GM12878 (cell line): ENCODE measurements at regions not wholly inside any gene's neighbourhood (a gene's known extent, or its start where the extent isn't known, plus 50 kb on each side); places are given as distances from the start of the nearest gene placed in this dataset.

Source experiments
- ATAC-seq: fragments of 200-7000 bp; cut with Tn5 transposase; 3 replicates; pipeline ENCODE4 v1.9.1; 2020; ENCODE audit warnings: mild to moderate bottlenecking, moderate library complexity
- BruUV-seq: library from RNA; stranded (reverse); fragments of 400-500 nt; replicated peaks from 2 replicates; lab custom pipeline; 2021; lab: Mats Ljungman, UMichigan
- CTCF ChIA-PET: fragments of 300-600 bp; sonication (Branson Sonifier 250); formaldehyde crosslinking; extraction: SDS; loops from one replicate; lab custom pipeline; 2021; ENCODE audit warnings: inconsistent platforms; lab: Yijun Ruan, JAX
- POLR2A ChIA-PET: fragments of 350-600 bp; formaldehyde crosslinking; extraction: SDS; loops from one replicate; lab custom pipeline; 2021; ENCODE audit warnings: inconsistent platforms; lab: Charles Lee
- RAD21 ChIA-PET: fragments of 300-600 bp; sonication (Branson Sonifier 250); formaldehyde crosslinking; loops from one replicate; lab custom pipeline; 2023; ENCODE audit warnings: antibody characterized with exemption; ENCODE audit not compliant: unreplicated experiment; lab: Charles Lee
- SMC1A ChIA-PET: fragments of 300-600 bp; sonication (Branson Sonifier 250); formaldehyde crosslinking; loops from one replicate; lab custom pipeline; 2023; ENCODE audit not compliant: unreplicated experiment, uncharacterized antibody; lab: Charles Lee
- DNase-seq: peaks from one replicate; pipeline ENCODE4 v3.0.0-alpha.2; 2011; ENCODE audit warnings: low read depth, low spot score
- FAIRE-seq: peaks from 3 replicates; lab custom pipeline; 2011; peaks lifted over from hg19 to GRCh38; lab: Jason Lieb, UNC
- H2AFZ ChIP-seq: 2 replicates; pipeline ENCODE4 v1.6.0; 2011; ENCODE audit warnings: low read depth, low read length, control low read depth; ENCODE audit not compliant: control insufficient read depth
- H3K27ac ChIP-seq: 2 replicates; pipeline ENCODE4 v1.5.1; 2011; ENCODE audit warnings: control low read depth; ENCODE audit not compliant: control insufficient read depth, insufficient read depth
- H3K27me3 ChIP-seq, 2 experiments: replicated peaks in 1 of 2; 2 replicates each; pipeline versions ENCODE4 v1.6.0 to v1.6.1; 2011; ENCODE audit warnings: low read length in 1 of 2; ENCODE audit not compliant: control insufficient read depth in 2 of 2, insufficient read depth in 2 of 2
- H3K36me3 ChIP-seq, 2 experiments: 2 replicates each; pipeline ENCODE4 v1.5.1; 2011; ENCODE audit warnings: low read length in 1 of 2; ENCODE audit not compliant: control insufficient read depth in 2 of 2, insufficient read depth in 2 of 2
- H3K4me1 ChIP-seq: 2 replicates; pipeline ENCODE4 v1.6.1; 2011; ENCODE audit warnings: mild to moderate bottlenecking, low read length, moderate library complexity, mixed read lengths; ENCODE audit not compliant: control insufficient read depth, insufficient read depth
- H3K4me2 ChIP-seq: 2 replicates; pipeline ENCODE4 v1.6.0; 2011; ENCODE audit warnings: control low read depth; ENCODE audit not compliant: control insufficient read depth, insufficient read depth
- H3K4me3 ChIP-seq: fragments of 200-600 bp; sonication (generic); 2 replicates; pipeline ENCODE4 v1.5.1; 2016
- H3K79me2 ChIP-seq: 2 replicates; pipeline ENCODE4 v1.6.0; 2011; ENCODE audit warnings: low read length; ENCODE audit not compliant: control insufficient read depth, insufficient read depth
- H3K9ac ChIP-seq: 2 replicates; pipeline ENCODE4 v1.8.0; 2011; ENCODE audit warnings: low read length, control low read depth, mixed read lengths; ENCODE audit not compliant: control insufficient read depth, insufficient read depth
- H3K9me3 ChIP-seq: replicated peaks from 3 replicates; pipeline ENCODE4 v1.5.1; 2011; ENCODE audit warnings: mild to moderate bottlenecking, low read length; ENCODE audit not compliant: control insufficient read depth, insufficient read depth
- H4K20me1 ChIP-seq: 2 replicates; pipeline ENCODE4 v1.6.0; 2011; ENCODE audit not compliant: control insufficient read depth, insufficient read depth
- FOXM1 ChIP-seq: IDR thresholded peaks from 2 replicates; pipeline ENCODE4 v1.6.1; 2012; ENCODE audit warnings: low read depth, mild to moderate bottlenecking, inconsistent platforms, low read length, moderate library complexity
- WGBS: methylation state at CpG from one replicate; pipeline ENCODE4 v1.1.6; 2016; ENCODE audit warnings: low lambda C conversion rate; ENCODE audit not compliant: insufficient replicate concordance, insufficient coverage; ENCODE audit errors: missing lambda C conversion rate; 5-methylcytosine and 5-hydroxymethylcytosine counted together
- in situ Hi-C: fragments of 300-500 bp; cut with MboI; formaldehyde crosslinking; loops from 9 replicates; pipeline ENCODE4 v1.14.3; 2018; ENCODE audit warnings: mixed read lengths
- intact Hi-C: fragments of 100-400 bp; cut with micrococcal nuclease; formaldehyde crosslinking; loops from one replicate; pipeline ENCODE4 v1.14.2; 2022; ENCODE audit not compliant: unreplicated experiment
- TF ChIP-seq, protein P1 (sequence below): fragments of 450-650 bp; IDR thresholded peaks from 2 replicates; pipeline ENCODE4 v1.6.1; 2016; ENCODE audit warnings: mild to moderate bottlenecking
- TF ChIP-seq, protein P2 (sequence below): IDR thresholded peaks from 2 replicates; pipeline ENCODE4 v1.6.1; 2011; ENCODE audit warnings: mild to moderate bottlenecking, low read depth, low read length, moderate library complexity; ENCODE audit not compliant: insufficient replicate concordance

DNA sequence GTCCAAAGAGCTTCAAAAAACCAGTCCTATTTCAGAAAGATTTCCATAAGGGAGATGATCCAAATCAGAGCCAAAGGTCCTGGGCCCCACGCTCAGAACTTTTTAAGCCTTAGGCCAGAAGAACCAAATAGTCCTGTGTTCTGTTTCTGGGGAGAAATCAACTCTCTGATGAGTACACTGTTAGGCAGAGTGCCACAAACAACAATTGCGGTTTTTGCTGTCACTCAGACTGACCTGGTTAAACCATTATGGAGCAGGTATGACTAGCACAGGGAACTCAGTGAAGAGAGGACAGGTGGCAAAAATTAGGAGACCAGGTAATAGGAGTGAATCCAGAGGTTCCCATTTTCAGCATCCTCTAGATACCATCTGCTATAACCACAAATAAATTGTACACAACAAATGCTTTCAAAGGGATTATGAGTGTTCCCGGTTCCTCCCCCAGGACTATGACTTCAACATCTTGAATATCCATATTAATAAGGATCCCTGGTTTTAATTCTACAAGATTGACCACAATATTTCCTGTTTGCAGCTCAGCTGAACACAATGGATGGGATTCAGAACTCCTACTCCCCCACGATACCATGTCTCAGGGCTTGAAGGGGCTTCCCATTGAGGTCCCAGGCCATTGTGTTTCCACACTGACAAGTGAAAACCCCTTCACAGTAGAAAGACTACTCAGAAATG lies 52.1 kb upstream of the FREM1 start:
- Histone ChIP-seq H4K20me1 (no peaks in the 10 kb centered on the region), H3K9ac (no peak overlapping the region), H3K9me3 (no peaks in the 10 kb centered on the region; the same call in 2 of the 3 replicates), H3K36me3 (no peaks in the 10 kb centered on the region), H3K27ac (no peak overlapping the region), H3K27me3 (no peaks in the 10 kb centered on the region), H3K79me2 (no peaks in the 10 kb centered on the region), H3K4me1 (no peaks in the 10 kb centered on the region), H2AFZ (no peak overlapping the region), H3K4me3 (no peak overlapping the region), H3K4me2 (no peak overlapping the region)
- intact Hi-C loops, result no loop called here
- RAD21 ChIA-PET, result no interaction called here
- TF ChIP-seq, protein P1, sequence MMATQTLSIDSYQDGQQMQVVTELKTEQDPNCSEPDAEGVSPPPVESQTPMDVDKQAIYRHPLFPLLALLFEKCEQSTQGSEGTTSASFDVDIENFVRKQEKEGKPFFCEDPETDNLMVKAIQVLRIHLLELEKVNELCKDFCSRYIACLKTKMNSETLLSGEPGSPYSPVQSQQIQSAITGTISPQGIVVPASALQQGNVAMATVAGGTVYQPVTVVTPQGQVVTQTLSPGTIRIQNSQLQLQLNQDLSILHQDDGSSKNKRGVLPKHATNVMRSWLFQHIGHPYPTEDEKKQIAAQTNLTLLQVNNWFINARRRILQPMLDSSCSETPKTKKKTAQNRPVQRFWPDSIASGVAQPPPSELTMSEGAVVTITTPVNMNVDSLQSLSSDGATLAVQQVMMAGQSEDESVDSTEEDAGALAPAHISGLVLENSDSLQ, result peak; percentile 76
- TF ChIP-seq, protein P2, sequence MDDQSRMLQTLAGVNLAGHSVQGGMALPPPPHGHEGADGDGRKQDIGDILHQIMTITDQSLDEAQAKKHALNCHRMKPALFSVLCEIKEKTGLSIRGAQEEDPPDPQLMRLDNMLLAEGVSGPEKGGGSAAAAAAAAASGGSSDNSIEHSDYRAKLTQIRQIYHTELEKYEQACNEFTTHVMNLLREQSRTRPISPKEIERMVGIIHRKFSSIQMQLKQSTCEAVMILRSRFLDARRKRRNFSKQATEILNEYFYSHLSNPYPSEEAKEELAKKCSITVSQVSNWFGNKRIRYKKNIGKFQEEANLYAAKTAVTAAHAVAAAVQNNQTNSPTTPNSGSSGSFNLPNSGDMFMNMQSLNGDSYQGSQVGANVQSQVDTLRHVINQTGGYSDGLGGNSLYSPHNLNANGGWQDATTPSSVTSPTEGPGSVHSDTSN, result peak; percentile 42
- no peak for TF ChIP-seq FOXM1
- in situ Hi-C loops, result no loop called here
- FAIRE-seq, result no peak
- WGBS, result 35% methylated on average over 4 of the region's 4 CpGs
- POLR2A ChIA-PET, result no interaction called here
- ATAC-seq, result peak; percentile 54
- DNase-seq, result no peak
- SMC1A ChIA-PET, result no interaction called here
- CTCF ChIA-PET, result interaction anchor here (0.6 kb wide), 1 partner anchor 127 kb away, joined by 3 read pairs; no protein-coding TSS in a partner anchor
- no TSS peak for BruUV-seq
